Stomach smooth muscle (tissue), 2 donors: ENCODE measurements at regions not wholly inside any gene's neighbourhood (a gene's known extent, or its start where the extent isn't known, plus 50 kb on each side); places are given as distances from the start of the nearest gene placed in this dataset.

ENCODE experiments used
- H3K27ac ChIP-seq: one replicate; pipeline ENCODE4 v1.7.0; 2013; ENCODE audit warnings: mild to moderate bottlenecking, low read length, inconsistent platforms
- H3K27me3 ChIP-seq, 2 donors: one replicate each; pipeline ENCODE4 v1.7.0; 2013; ENCODE audit warnings: low read length in 2 of 2; ENCODE audit not compliant: insufficient read depth in 2 of 2, control insufficient read depth in 1 of 2
- H3K36me3 ChIP-seq, 2 donors: one replicate each; pipeline ENCODE4 v1.7.0; 2013; ENCODE audit warnings: low read length in 2 of 2; ENCODE audit not compliant: control insufficient read depth in 2 of 2, insufficient read depth in 2 of 2
- H3K4me1 ChIP-seq: one replicate; pipeline ENCODE4 v1.7.0; 2013; ENCODE audit warnings: low read length; ENCODE audit not compliant: control insufficient read depth, insufficient read depth
- H3K4me3 ChIP-seq, 2 donors: one replicate each; pipeline ENCODE4 v1.7.0; 2013; ENCODE audit warnings: low read length in 2 of 2
- H3K9ac ChIP-seq, 2 donors: one replicate each; pipeline ENCODE4 v1.7.0; 2013; ENCODE audit warnings: low read length in 2 of 2, mild to moderate bottlenecking in 1 of 2
- H3K9me3 ChIP-seq, 2 donors: one replicate each; pipeline ENCODE4 v1.7.0; 2013; ENCODE audit warnings: low read length in 2 of 2; ENCODE audit not compliant: control insufficient read depth in 2 of 2
- donor health status: healthy.
- donor health status: Pancreatic carcinoma.

- Histone ChIP-seq H3K4me1 (no peaks in the 10 kb centered on the region), H3K9ac (no peak overlapping the region), H3K9me3 (no peaks in the 10 kb centered on the region), H3K27ac (no peak overlapping the region), H3K27me3 (no peaks in the 10 kb centered on the region), H3K36me3 (no peaks in the 10 kb centered on the region), H3K4me3 (no peak overlapping the region)
Measured at GRCh38 chr19:31598730-31599238, 249.5 kb upstream of the TSHZ3 start.

DNA sequence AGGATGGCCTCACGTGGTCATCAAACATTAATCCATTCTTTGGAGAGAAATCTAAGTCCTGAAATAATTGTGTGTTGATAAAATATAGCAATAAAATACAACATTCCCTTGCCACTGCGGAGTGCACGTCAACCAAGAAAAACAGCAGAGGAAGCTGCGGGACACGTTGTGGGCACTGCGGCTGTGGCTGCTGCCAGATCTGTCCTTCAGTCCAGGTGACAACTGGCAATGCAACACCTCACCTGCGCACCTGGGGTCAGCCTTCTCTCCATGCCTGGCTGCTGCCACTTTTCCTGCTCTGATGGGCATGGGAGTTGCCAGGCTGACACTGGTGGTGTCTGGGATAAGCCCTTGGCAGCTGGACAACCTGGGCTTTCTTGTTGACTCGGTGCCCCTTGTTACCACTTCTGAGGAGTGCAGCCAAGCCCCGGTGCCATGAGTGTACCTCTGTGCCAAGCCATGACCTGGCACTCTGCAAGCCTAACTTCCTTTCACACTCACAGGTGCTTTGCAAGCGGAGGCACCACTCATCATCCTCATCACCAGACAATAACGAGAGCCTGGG lies 251.6 kb upstream of the TSHZ3 start:
- Histone ChIP-seq H3K27ac (no peak overlapping the region), H3K4me3 (no peak overlapping the region), H3K4me1 (no peaks in the 10 kb centered on the region), H3K9me3 (no peaks in the 10 kb centered on the region), H3K9ac (no peak overlapping the region), H3K36me3 (no peaks in the 10 kb centered on the region), H3K27me3 (peaks cover 0 to 5% of the 10 kb centered on the region in 2 donors)

DNA sequence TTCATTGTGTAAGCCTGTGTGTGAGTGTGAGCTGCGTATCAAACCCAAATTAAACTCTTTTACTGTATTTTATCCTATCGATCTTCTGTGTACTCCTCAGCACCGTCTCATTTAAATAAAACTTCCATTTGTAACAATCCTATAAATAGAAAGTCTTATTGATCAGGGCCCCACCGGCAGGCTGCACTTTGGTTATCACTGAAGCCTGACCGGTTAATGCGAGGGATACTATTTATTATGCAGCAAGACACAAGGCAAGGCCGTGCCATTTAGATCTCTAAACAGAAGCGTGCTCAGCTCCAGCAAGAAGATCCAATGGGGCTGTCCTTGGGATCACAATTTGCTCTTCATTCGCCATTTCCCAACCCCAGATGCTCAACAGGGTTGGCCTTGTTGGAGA lies 252.6 kb upstream of the TSHZ3 start:
- H3K4me3 ChIP-seq = no peak overlapping the region
- H3K27me3 ChIP-seq = peaks cover 0 to 5% of the 10 kb centered on the region in 2 donors
- H3K9ac ChIP-seq = no peak overlapping the region
- H3K36me3 ChIP-seq = no peaks in the 10 kb centered on the region
- no peaks in the 10 kb centered on the region for H3K4me1 ChIP-seq
- H3K27ac ChIP-seq = no peak overlapping the region
- H3K9me3 ChIP-seq = no peaks in the 10 kb centered on the region

- H3K9me3 ChIP-seq = no peaks in the 10 kb centered on the region
- H3K4me1 ChIP-seq = no peaks in the 10 kb centered on the region
- H3K27me3 ChIP-seq = peaks cover 0 to 5% of the 10 kb centered on the region in 2 donors
- no peak overlapping the region for H3K4me3 ChIP-seq
- H3K27ac ChIP-seq = no peak overlapping the region
- H3K36me3 ChIP-seq = no peaks in the 10 kb centered on the region
- H3K9ac ChIP-seq = no peak overlapping the region
Measured at GRCh38 chr19:31602548-31602947, 253.3 kb upstream of the TSHZ3 start.

DNA sequence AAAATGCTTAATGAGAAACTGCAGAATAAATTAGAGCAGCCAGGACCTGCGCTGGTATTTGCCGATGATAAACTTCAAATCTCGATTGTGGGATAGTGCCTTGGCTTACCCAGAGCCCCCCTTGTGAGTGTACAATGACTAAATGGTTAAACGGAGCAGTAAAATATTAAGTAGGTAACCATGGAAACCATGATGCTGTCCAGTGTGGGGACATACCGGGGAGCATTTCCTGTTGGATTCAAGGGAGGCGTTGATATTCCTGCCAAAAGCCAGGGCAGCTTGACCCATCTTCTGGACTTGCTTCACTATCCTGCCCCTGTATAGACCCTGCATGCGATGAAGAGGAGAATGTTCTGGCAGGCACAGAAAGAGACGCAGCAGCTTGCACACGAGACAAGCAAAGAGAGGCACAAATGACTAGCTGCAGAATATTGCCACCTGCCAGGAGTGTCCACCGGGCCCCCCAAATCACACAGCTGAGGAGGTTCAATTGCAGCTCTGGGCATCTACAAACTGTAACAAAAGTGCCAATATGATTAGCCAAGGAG lies 255.3 kb upstream of the TSHZ3 start:
- Histone ChIP-seq H3K9ac (no peak overlapping the region), H3K27ac (no peak overlapping the region), H3K9me3 (no peaks in the 10 kb centered on the region), H3K4me3 (no peak overlapping the region), H3K27me3 (peaks cover 0 to 5% of the 10 kb centered on the region in 2 donors), H3K4me1 (no peaks in the 10 kb centered on the region), H3K36me3 (no peaks in the 10 kb centered on the region)

- H3K9ac ChIP-seq = no peak overlapping the region
- H3K9me3 ChIP-seq = no peaks in the 10 kb centered on the region
- H3K36me3 ChIP-seq = no peaks in the 10 kb centered on the region
Measured at GRCh38 chr19:31610018-31610417, 260.8 kb upstream of the TSHZ3 start.

GRCh38 chr19:31611046-31611877 lies 262.0 kb upstream of the TSHZ3 start:
- no peak overlapping the region for H3K9ac ChIP-seq
- H3K4me3 ChIP-seq = no peak overlapping the region
- H3K9me3 ChIP-seq = no peaks in the 10 kb centered on the region
- no peaks in the 10 kb centered on the region for H3K27me3 ChIP-seq
- no peak overlapping the region for H3K27ac ChIP-seq
- no peaks in the 10 kb centered on the region for H3K36me3 ChIP-seq
- H3K4me1 ChIP-seq = peaks cover 3% of the 10 kb centered on the region

More at GRCh38 chr19:31610018-31610417, 260.8 kb upstream of the TSHZ3 start:
- Histone ChIP-seq H3K4me3 (no peak overlapping the region), H3K27ac (no peak overlapping the region), H3K27me3 (peaks cover 0 to 5% of the 10 kb centered on the region in 2 donors), H3K4me1 (peaks cover 3% of the 10 kb centered on the region)

DNA sequence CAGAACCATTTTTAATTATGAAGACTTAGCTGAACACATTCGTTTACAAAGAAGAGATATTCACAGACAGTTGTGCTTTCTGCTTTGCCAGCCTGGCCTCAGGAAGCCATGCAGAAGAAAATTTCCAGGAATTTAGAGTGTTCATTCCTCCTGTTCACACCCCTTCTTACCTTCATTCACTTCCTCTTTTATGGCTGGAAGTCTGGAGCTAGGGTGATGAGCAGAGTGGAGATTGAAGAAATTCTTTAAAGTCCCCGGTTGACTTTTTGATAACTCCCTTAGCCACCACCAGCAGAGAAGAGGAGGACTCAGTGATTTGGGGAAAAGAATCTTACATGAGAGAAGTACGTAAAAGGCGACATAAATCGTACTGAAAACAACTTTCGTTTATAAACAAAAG lies 263.6 kb upstream of the TSHZ3 start:
- H3K9ac ChIP-seq = no peak overlapping the region
- no peak overlapping the region for H3K4me3 ChIP-seq
- H3K27me3 ChIP-seq = no peaks in the 10 kb centered on the region
- no peaks in the 10 kb centered on the region for H3K36me3 ChIP-seq
- no peaks in the 10 kb centered on the region for H3K9me3 ChIP-seq
- H3K27ac ChIP-seq = no peak overlapping the region
- peaks cover 3% of the 10 kb centered on the region for H3K4me1 ChIP-seq

DNA sequence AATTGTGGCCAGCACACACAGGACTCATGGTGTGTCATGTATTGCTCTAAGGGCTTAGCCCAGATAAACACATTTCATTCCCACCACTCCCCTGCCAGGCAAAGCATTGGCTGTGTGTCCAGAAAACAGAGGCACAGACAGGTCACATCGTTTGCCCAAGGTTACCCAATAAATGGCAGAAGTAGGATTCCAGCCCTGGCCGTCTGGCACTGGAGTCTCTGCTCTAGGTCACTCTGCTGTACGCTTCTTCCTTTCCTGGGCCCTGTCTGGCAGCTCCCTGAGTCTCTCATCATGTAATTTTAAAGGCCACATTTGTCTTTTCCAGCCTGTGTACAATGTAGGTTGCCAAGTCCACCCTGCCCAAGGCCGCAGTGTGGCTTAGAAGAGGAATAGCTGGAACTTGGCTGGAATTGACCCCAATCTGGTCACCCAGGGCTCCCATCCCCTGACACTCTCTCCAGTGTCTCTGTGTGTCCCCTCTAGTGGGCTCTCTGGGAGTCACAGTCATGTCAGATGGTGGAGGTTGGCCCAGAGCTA lies 264.5 kb upstream of the TSHZ3 start:
- no peak overlapping the region for H3K9ac ChIP-seq
- no peak overlapping the region for H3K4me3 ChIP-seq
- no peaks in the 10 kb centered on the region for H3K36me3 ChIP-seq
- no peaks in the 10 kb centered on the region for H3K27me3 ChIP-seq
- H3K4me1 ChIP-seq = peaks cover 3% of the 10 kb centered on the region
- H3K9me3 ChIP-seq = no peaks in the 10 kb centered on the region
- H3K27ac ChIP-seq = no peak overlapping the region

DNA sequence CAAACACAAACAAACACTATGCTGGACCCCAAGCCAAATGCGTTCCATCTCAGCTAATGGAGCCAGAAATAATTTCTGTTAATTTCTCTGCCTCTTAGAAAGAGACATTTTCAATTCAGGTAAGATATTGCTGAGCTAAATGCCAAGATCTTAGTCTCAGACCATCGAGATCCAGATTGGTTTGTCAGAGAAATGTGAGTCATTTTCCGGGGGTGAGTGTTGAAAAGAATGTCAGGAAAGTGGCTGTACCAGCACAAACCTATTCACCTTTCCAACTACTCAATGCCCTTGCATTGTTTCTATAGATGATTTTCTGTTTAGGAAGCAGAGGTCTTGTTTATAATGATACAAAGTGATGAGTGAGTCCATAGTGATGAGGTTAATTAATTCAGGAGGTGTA lies 266.8 kb upstream of the TSHZ3 start:
- no peaks in the 10 kb centered on the region for H3K9me3 ChIP-seq
- no peak overlapping the region for H3K4me3 ChIP-seq

More for the DNA sequence above, 266.8 kb upstream of the TSHZ3 start:
- no peak overlapping the region for H3K9ac ChIP-seq
- peaks cover 3% of the 10 kb centered on the region for H3K4me1 ChIP-seq
- no peaks in the 10 kb centered on the region for H3K27me3 ChIP-seq
- no peak overlapping the region for H3K27ac ChIP-seq
- H3K36me3 ChIP-seq = no peaks in the 10 kb centered on the region
